Gastroesophageal sphincter (tissue), 4 donors: ENCODE measurements at regions not wholly inside any gene's neighbourhood (a gene's known extent, or its start where the extent isn't known, plus 50 kb on each side); places are given as distances from the start of the nearest gene placed in this dataset.

ENCODE experiments used
- ATAC-seq: fragments of 150-250 bp; one replicate; pipeline ENCODE4 v1.9.1; 2016; ENCODE audit warnings: mild to moderate bottlenecking, moderate library complexity
- H3K27ac ChIP-seq, 4 donors: fragments of 200-600 bp; sonication (generic) in 3 of 4; 1 replicate in 3 of 4; 2 replicates in 1 of 4; pipeline ENCODE4 v1.5.1; 2016 to 2019
- H3K27me3 ChIP-seq: fragments of 200-600 bp; sonication (generic); one replicate; pipeline ENCODE4 v1.5.1; 2019
- H3K36me3 ChIP-seq, 2 donors: fragments of 200-600 bp; sonication (generic); one replicate each; pipeline ENCODE4 v1.5.1; 2019; ENCODE audit warnings: control low read depth in 1 of 2
- H3K4me1 ChIP-seq, 3 donors: fragments of 200-600 bp; sonication (generic); 1 replicate in 2 of 3; 2 replicates in 1 of 3; pipeline ENCODE4 v1.5.1; 2016 to 2019; ENCODE audit warnings: control low read depth in 2 of 3
- H3K4me3 ChIP-seq, 2 donors: fragments of 200-600 bp; sonication (generic); one replicate each; pipeline ENCODE4 v1.5.1; 2019; ENCODE audit warnings: mild to moderate bottlenecking in 1 of 2, moderate library complexity in 1 of 2
- H3K9me3 ChIP-seq, 3 donors: fragments of 200-600 bp; sonication (generic); one replicate each; pipeline ENCODE4 v1.5.1; 2017 to 2019; ENCODE audit warnings: control low read depth in 2 of 3
- EP300 ChIP-seq: sonication (generic); formaldehyde crosslinking; IDR thresholded peaks from one replicate; pipeline ENCODE4 v1.6.1; 2017; ENCODE audit warnings: antibody characterized with exemption, mild to moderate bottlenecking
- POLR2A ChIP-seq, 2 donors: fragments of 450-650 bp; IDR thresholded peaks; one replicate each; pipeline ENCODE4 v1.6.1; 2017; ENCODE audit warnings: antibody characterized with exemption in 2 of 2, mild to moderate bottlenecking in 2 of 2, moderate library complexity in 1 of 2
- POLR2AphosphoS5 ChIP-seq: sonication (generic); formaldehyde crosslinking; IDR thresholded peaks from one replicate; pipeline ENCODE4 v1.6.1; 2017; ENCODE audit warnings: antibody characterized with exemption
- WGBS, 2 donors: methylation state at CpG; one replicate each; pipeline ENCODE4 v1.1.5; 2018; ENCODE audit warnings: low coverage in 1 of 2; 5-methylcytosine and 5-hydroxymethylcytosine counted together
- TF ChIP-seq, protein P1 (sequence below), 4 experiments: fragments of 200-600 bp in 2 of 4; fragments of 450-650 bp in 2 of 4; sonication (generic) in 1 of 4; IDR thresholded peaks; one replicate each; pipeline ENCODE4 v1.5.1; 2017 to 2019; ENCODE audit warnings: antibody characterized with exemption in 4 of 4, mild to moderate bottlenecking in 2 of 4, moderate library complexity in 2 of 4

DNA sequence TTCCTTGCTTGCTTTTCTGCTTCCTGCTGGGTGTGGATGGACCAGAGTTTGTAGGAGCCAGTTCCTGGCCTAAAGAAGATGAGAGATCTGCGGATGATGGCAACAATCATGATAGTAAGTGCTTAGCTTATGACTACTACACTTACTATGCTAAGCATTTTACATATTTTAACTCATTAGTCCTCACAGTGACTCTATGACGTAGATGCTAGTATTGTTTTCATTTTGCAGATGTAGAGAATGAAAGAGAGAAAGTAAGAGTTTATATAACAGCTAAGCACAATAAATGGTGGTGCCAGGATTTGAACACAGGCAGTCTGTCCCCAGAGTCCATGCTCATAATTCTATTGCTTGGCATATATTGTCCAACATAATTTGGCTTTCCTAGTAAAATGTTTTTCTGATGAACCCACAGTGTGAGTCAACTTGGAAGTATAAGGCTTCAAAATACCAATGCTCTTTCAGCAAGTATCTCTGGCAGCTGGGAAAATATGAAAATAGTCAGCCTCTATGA is 363.2 kb upstream of the DDHD1 start:
- no peaks in the 10 kb centered on the region for H3K36me3 ChIP-seq
- TF ChIP-seq, protein P1, sequence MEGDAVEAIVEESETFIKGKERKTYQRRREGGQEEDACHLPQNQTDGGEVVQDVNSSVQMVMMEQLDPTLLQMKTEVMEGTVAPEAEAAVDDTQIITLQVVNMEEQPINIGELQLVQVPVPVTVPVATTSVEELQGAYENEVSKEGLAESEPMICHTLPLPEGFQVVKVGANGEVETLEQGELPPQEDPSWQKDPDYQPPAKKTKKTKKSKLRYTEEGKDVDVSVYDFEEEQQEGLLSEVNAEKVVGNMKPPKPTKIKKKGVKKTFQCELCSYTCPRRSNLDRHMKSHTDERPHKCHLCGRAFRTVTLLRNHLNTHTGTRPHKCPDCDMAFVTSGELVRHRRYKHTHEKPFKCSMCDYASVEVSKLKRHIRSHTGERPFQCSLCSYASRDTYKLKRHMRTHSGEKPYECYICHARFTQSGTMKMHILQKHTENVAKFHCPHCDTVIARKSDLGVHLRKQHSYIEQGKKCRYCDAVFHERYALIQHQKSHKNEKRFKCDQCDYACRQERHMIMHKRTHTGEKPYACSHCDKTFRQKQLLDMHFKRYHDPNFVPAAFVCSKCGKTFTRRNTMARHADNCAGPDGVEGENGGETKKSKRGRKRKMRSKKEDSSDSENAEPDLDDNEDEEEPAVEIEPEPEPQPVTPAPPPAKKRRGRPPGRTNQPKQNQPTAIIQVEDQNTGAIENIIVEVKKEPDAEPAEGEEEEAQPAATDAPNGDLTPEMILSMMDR (IDR thresholded peaks at IDR 0.05), result no peak
- TF ChIP-seq POLR2AphosphoS5, result no peak
- TF ChIP-seq POLR2A (IDR thresholded peaks at IDR 0.05), result no peak
- TF ChIP-seq EP300, result no peak
- WGBS, 2 donors, result 50 to 68% methylated on average over 2 of the region's 2 CpGs
- H3K4me3 ChIP-seq, result no peak overlapping the region
- H3K9me3 ChIP-seq, result no peaks in the 10 kb centered on the region
- H3K27me3 ChIP-seq, result no peaks in the 10 kb centered on the region
- ATAC-seq, result peak; percentile 51
- H3K4me1 ChIP-seq, result no peaks in the 10 kb centered on the region
- H3K27ac ChIP-seq, result no peak overlapping the region

DNA sequence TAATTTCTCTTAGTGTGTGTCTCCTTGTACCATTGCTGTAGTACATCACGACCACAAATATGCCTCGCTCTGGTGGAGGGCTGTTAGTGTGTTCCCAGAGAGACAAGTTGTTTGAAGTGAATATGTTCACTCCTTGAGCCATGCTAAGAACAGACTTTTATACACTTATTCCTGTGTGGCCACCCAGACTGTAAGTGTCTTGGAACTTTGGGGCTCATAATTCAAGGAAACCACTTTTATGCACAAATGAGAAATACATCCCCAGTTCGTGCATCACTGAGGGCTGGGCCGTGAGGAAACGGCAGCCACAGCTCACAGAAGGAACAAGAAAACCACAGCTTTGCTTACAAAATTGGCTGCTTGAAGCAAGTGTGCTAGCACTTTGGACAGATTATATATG is 362.2 kb upstream of the DDHD1 start:
- no peak overlapping the region for H3K4me3 ChIP-seq
- no peaks in the 10 kb centered on the region for H3K4me1 ChIP-seq
- no peaks in the 10 kb centered on the region for H3K9me3 ChIP-seq
- ATAC-seq, result no peak
- no peak overlapping the region for H3K27ac ChIP-seq
- H3K27me3 ChIP-seq, result no peaks in the 10 kb centered on the region
- H3K36me3 ChIP-seq, result no peaks in the 10 kb centered on the region
- 72 to 85% methylated on average over 5 of the region's 5 CpGs for WGBS, 2 donors
- TF ChIP-seq POLR2AphosphoS5, result no peak
- TF ChIP-seq POLR2A (IDR thresholded peaks at IDR 0.05), result no peak
- TF ChIP-seq, protein P1 (IDR thresholded peaks at IDR 0.05), result no peak
- no peak for TF ChIP-seq EP300

DNA sequence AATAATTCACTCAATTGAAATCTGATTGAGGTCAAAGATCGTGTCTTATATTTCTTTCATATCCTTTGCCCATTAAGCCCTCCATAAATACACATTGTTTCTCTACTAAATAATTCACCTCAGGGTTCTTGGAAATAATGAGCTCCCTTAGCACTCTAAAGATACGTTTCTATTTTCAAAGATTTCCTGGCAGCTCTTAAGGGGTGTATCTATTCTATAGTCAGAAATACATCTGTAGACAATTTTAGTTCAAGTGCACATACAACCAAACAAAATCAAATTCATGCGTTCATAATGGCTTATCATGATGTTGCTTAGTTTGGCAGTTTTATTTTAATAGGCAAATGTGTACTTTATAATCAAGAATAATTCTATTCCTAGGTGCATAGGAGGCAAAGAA is 361.1 kb upstream of the DDHD1 start:
- H3K27me3 ChIP-seq, result no peaks in the 10 kb centered on the region
- WGBS, 2 donors, result 89 to 93% methylated on average over 3 of the region's 3 CpGs
- no peak for ATAC-seq
- no peak overlapping the region for H3K27ac ChIP-seq
- H3K36me3 ChIP-seq, result no peaks in the 10 kb centered on the region
- H3K4me1 ChIP-seq, result no peaks in the 10 kb centered on the region
- H3K4me3 ChIP-seq, result no peak overlapping the region
- TF ChIP-seq EP300 (no peak), POLR2AphosphoS5 (no peak), POLR2A (IDR thresholded peaks at IDR 0.05) (no peak)
- TF ChIP-seq, protein P1 (IDR thresholded peaks at IDR 0.05), result no peak
- no peaks in the 10 kb centered on the region for H3K9me3 ChIP-seq

DNA sequence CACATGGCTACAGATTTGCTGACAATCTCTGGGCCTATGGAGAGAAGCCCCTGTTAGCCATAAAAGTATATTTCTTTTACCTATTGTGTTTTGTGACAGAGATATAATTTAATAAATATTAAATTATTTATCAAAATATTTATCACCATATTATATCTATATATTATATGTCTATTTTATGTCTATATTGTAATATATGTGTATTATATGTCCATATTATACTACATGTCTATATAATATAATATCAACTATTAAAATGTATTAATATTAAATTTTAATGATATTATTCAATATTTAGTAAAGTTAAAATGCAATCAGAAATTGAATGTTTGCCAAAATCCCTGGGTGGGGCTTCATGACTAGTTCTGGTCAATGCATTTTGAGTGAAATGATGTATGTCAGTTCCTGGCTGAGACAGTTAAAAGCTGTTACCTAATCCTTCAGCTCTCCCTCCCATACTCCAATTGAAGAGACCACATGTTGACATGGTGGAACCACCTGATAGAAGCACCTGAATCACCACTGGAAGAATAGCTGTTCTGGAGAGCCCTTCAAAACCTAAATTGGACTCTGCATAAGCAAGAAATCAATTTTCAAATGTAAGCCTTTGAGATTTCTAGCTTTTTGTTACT is 357.3 kb upstream of the DDHD1 start:
- Histone ChIP-seq H3K4me3 (no peak overlapping the region), H3K36me3 (no peaks in the 10 kb centered on the region), H3K27ac (peak overlapping the region in 3 of 4 donors; percentile 62 to 67 (median 66)), H3K9me3 (no peaks in the 10 kb centered on the region), H3K27me3 (no peaks in the 10 kb centered on the region), H3K4me1 (no peaks in the 10 kb centered on the region)
- TF ChIP-seq EP300 (no peak), POLR2AphosphoS5 (no peak), POLR2A (IDR thresholded peaks at IDR 0.05) (no peak)
- TF ChIP-seq, protein P1 (IDR thresholded peaks at IDR 0.05), result no peak
- ATAC-seq, result no peak
